MM.1S (cell line): ENCODE measurements at regions not wholly inside any gene's neighbourhood (a gene's known extent, or its start where the extent isn't known, plus 50 kb on each side); places are given as distances from the start of the nearest gene placed in this dataset.

Source experiments
- EZH2phosphoT487 ChIP-seq: fragments of 300-600 bp; sonication (generic); IDR thresholded peaks from 2 replicates; pipeline ENCODE4 v1.6.1; 2018; ENCODE audit warnings: antibody characterized with exemption, low read length
- TF ChIP-seq, protein P1 (sequence below): fragments of 300-600 bp; sonication (generic); IDR thresholded peaks from 2 replicates; pipeline ENCODE4 v1.5.1; 2016; ENCODE audit warnings: antibody characterized with exemption, low read length, mixed read lengths

DNA sequence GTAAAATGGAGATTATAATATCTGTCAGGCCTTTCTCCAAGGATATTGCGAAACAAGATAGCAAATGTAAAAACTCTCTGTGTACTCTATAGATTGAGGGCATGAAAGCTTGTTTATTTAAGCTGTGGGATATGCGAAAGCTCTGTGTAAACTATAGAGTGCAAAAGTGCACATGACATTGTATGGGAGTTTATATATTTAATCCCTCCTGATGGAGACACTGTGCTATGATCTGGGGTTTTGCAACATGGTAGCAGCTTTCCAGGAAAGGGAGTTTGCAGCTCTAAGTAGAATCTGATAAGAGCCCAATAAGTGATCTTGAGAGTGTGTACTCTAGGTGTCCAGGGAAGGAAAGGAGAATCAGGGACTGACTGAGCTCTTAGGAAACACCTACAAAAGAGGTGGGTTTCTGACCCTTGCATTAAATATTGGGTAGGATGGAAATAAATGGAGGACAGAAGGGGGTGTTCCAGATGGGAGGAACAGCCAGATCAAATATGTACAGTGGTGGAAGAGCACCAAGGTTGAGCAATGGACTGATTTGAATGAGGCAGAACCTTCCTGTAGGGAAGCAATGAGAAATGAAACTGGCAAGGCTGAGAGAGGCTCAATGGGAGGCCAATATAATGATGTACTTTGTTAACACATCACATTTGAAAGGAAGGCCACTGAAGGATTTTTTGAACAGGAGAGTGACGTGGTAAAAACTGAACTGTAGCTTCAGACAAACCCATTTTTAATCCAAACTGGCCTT, 450.1 kb downstream of the GJA1 start:
- TF ChIP-seq, protein P1, sequence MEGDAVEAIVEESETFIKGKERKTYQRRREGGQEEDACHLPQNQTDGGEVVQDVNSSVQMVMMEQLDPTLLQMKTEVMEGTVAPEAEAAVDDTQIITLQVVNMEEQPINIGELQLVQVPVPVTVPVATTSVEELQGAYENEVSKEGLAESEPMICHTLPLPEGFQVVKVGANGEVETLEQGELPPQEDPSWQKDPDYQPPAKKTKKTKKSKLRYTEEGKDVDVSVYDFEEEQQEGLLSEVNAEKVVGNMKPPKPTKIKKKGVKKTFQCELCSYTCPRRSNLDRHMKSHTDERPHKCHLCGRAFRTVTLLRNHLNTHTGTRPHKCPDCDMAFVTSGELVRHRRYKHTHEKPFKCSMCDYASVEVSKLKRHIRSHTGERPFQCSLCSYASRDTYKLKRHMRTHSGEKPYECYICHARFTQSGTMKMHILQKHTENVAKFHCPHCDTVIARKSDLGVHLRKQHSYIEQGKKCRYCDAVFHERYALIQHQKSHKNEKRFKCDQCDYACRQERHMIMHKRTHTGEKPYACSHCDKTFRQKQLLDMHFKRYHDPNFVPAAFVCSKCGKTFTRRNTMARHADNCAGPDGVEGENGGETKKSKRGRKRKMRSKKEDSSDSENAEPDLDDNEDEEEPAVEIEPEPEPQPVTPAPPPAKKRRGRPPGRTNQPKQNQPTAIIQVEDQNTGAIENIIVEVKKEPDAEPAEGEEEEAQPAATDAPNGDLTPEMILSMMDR: no peak
- TF ChIP-seq EZH2phosphoT487: no peak
